ENCODE measurements at regions not wholly inside any gene's neighbourhood (a gene's known extent, or its start where the extent isn't known, plus 50 kb on each side); places are given as distances from the start of the nearest gene placed in this dataset.

GRCh38 chr2:2849464-2850217 is 518.6 kb upstream of the MYT1L start:
- no peak for DNase-seq (ENCODE audit: low read depth in 2 of 2)

GRCh38 chr2:2848621-2849333 is 517.7 kb upstream of the MYT1L start:
- DNase-seq (ENCODE audit: low read depth in 2 of 2), result no peak

DNA sequence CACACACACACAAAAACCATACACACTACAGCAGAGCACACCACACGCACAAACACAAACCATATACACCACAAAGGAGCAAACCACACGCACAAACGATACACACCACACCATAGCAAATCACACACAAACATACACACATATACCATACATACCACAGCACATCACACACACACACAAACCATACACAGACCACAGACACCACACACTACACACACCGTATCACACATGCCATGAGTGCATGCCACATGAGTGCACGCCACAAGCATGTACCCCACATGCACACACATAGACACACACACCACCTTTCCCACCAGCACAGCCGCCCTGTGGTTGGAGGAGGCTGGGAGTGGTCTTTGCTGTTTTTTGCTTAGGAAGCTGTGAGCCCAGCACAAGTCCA is 517.1 kb upstream of the MYT1L start:
- no peak for DNase-seq (ENCODE audit: low read depth in 2 of 2)

GRCh38 chr2:2847209-2847676 is 516.2 kb upstream of the MYT1L start:
- DNase-seq (ENCODE audit: low read depth in 2 of 2), result no peak

- DNase-seq (ENCODE audit: low read depth in 2 of 2), result no peak
Observed at GRCh38 chr2:2846332-2847208, 515.5 kb upstream of the MYT1L start.

DNA sequence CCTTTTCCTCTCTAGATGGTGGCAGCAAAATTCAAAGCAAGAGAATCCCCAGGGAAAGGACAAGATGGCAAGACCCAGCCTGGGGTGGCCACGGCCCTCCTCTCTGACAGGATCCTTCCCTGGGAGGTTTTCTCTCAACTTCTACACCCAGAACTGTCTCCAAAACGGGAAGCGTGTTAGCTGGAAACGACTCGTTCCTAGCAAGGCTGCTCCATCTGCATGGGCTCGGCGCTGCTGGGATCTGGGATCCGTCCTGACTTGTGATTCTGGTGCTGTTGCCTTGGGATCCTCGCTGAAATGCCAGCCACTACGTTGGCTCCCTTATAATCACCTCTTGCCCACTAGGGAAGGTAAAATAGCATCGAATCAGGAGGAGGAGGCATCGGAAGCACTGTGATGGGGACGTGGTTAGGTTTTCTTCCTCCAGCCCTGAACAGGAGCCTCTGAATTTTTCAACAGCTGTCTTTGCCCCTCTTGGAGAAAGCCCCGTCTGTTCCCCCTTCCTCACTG is 514.8 kb upstream of the MYT1L start:
- DNase-seq (ENCODE audit: low read depth in 2 of 2), result no peak

- DNase-seq (ENCODE audit: low read depth in 2 of 2), result no peak
Observed at GRCh38 chr2:2845267-2845666, 514.2 kb upstream of the MYT1L start.

- DNase-seq (ENCODE audit: low read depth in 2 of 2), result no peak
Observed at GRCh38 chr2:2843969-2844548, 513.0 kb upstream of the MYT1L start.

GRCh38 chr2:2842466-2842865 is 511.4 kb upstream of the MYT1L start:
- DNase-seq (ENCODE audit: low read depth in 2 of 2), result no peak

- no peak for DNase-seq (ENCODE audit: low read depth in 2 of 2)
Observed at GRCh38 chr2:2840681-2841300, 509.7 kb upstream of the MYT1L start.

GRCh38 chr2:2839782-2840531 is 508.9 kb upstream of the MYT1L start:
- no peak for DNase-seq (ENCODE audit: low read depth in 2 of 2)

DNA sequence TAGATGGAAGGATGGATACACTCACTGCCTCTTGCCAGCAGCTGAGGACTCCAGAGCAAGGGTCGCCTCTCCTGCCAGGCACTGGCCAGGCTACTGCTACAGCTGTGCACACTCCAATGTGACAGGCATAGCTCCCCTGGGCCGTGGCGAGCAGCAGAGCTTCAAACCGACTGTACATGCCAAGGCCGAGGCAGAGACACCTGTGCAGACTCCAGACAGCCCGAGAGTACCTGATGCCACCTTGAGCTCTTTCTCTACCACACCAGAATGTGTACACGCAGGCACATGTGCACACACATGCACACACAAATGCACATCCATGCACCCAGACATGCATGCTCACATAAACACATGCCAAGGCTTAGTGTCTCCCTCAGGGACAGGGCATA is 508.3 kb upstream of the MYT1L start:
- DNase-seq (ENCODE audit: low read depth in 2 of 2), result no peak

- DNase-seq (ENCODE audit: low read depth in 2 of 2), result no peak
Observed at GRCh38 chr2:2838548-2838845, 507.4 kb upstream of the MYT1L start.

DNA sequence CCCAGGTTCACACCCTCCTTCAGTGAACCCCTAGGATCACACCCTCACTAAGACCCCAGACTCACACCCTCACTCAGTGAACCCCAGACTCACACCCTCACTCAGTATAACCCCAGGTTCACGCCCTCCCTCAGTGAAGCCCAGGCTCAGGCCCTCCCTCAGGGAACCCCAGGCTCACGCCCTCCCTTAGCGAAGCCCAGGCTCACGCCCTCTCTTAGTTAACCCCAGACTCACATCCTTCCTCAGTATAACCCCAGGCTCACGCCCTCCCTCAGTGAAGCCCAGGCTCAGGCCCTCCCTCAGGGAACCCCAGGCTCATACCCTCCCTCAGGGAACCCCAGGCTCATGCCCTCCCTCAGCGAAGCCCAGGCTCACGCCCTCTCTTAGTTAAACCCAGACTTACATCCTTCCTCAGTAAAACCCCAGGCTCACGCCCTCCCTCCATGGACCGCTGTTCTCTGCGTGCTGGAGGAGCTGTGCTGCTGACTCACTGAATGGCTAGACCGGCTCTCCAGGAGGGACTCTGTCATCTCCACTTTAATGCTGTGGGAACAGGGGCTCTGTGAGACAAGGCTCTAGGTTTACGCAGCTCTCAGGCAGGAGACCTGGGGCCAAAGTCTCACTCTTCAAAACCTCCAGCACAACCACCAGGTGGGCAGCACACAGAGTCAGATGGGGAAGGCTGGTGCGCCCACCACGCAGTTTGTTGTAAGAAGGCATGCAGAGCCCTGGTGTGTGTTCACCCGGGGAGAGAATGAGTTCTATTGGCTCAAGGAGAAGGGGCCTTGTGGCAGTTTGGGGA is 506.9 kb upstream of the MYT1L start:
- no peak for DNase-seq (ENCODE audit: low read depth in 2 of 2)

DNA sequence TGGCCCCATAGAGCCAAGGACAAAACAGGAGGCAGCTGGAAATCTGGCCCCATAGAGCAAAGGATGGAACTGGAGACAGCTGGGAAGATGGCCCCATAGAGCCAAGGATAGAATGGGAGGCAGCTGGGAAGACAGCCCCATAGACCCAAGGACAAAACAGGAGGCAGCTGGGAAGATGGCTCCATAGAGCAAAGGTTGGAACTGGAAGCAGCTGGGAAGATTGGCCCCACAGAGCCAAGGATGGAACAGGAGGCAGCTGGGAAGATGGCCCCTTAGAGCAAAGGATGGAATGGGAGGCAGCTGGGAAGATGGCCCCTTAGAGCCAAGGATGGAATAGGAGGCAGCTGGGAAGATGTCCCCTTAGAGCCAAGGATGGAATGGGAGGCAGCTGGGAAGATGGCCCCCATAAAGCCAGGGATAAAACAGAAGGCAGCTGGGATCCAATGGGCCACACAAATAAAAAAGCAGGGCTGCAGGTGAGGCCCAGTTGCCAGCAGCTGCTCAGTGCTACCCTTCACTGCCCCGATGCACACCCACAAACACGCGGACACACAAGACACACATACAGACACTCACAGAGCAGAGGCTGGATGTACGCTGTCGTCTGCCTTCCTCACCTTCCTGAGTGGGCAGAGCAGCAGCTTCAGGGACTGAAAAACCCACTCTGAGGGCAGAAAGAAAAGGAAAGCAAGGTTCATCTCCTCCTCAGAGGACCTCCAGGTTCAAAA is 505.4 kb upstream of the MYT1L start:
- DNase-seq (ENCODE audit: low read depth in 2 of 2), result no peak

- no peak for DNase-seq (ENCODE audit: low read depth in 2 of 2)
Observed at GRCh38 chr2:2834516-2835254, 503.6 kb upstream of the MYT1L start.

- no peak for DNase-seq (ENCODE audit: low read depth in 2 of 2)
Observed at GRCh38 chr2:2834105-2834504, 503.0 kb upstream of the MYT1L start.

- no peak for DNase-seq (ENCODE audit: low read depth in 2 of 2)
Observed at GRCh38 chr2:2832657-2833056, 501.6 kb upstream of the MYT1L start.

GRCh38 chr2:2831633-2832032 is 500.6 kb upstream of the MYT1L start:
- no peak for DNase-seq (ENCODE audit: low read depth in 2 of 2)

Measured in stimulated activated CD4-positive, alpha-beta T cell treated with anti-CD3 and anti-CD28 coated beads, Interleukin-4, amount 100 ng/mL, for 48 hours (primary cell).